ENCODE measurements at regions not wholly inside any gene's neighbourhood (a gene's known extent, or its start where the extent isn't known, plus 50 kb on each side); places are given as distances from the start of the nearest gene placed in this dataset.

DNA sequence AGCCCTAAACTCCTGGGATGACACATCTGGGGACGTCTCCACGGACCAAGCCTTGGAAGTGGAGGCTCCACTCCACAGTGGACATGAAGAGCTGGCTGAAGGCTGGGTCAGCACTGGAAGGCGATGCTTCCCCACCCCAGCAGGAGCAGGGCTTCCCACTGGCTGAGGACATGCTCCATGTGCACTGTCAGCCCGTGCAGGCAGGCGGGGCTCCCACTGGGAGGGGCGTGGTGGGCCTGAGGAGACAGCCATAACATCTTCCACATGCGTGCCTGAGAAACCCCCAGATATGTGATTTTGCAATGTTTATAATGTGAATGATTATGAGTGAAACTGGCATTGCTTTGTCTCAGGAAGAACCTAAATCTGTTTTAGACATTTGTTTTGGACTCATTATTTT lies 231.3 kb downstream of the KLF13 start:
- no peak for DNase-seq

DNA sequence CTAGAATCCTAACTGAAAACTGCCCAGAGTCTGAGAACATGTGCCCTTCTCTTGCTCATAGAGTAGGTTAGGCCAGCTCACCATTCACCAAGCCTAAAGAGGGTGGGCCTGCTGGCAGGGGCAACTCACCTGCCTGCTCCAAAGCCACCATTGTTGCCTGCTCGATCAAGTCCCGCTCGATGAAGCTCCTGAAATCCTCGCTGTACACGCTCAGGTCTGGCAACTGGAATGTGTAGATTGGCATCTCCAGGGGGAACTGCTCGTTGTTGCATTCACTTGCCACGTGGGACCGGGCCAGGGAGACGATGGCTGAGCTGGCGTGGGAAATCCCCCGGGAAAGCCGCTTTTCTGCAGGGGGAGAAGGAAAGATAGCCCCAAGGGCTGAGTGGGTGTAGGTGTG lies 232.2 kb downstream of the KLF13 start:
- no peak for DNase-seq

- DNase-seq: no peak
These were observed 233.2 kb downstream of the KLF13 start for GRCh38 chr15:31559786-31560185.

GRCh38 chr15:31560643-31561042 lies 234.0 kb downstream of the KLF13 start:
- DNase-seq: no peak

DNA sequence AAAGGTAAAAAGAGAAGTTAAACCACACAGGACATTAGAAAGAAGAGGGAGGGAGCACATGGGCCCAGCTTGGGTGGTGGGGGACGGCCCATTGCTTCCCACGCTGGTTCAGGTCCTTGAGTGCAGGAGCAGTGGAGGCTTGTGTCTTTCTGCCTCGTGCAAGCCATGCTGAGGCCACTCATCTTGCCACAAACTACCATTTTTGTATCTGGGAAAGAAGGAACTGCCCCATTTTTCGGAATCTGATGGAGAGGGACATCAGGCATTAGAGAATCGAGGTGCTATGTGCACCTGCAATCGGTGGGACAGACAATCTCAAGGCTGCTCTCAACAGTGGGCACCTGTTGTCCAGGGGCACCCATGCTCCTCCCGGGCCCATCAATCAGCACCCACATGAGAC lies 234.5 kb downstream of the KLF13 start:
- no peak for DNase-seq

DNA sequence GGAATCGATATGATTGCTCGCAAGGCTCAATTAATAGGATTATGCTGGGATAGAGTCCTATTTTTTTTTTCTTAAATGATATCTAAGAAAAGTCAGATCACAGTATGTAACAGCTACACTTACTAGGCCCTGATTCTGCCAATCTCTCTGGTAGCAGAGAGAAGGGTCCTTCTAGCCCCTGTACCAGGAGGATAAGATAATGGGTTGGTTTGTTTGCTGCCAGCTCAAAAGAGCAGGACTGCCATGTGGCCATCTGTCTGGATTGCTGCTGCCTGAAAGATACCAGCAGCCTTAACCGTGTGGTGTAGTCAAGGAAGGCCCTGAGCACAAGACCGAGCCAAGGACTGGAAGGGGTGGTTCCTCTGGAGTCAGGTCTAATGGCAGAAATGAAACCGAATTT lies 236.4 kb downstream of the KLF13 start:
- no peak for DNase-seq

DNA sequence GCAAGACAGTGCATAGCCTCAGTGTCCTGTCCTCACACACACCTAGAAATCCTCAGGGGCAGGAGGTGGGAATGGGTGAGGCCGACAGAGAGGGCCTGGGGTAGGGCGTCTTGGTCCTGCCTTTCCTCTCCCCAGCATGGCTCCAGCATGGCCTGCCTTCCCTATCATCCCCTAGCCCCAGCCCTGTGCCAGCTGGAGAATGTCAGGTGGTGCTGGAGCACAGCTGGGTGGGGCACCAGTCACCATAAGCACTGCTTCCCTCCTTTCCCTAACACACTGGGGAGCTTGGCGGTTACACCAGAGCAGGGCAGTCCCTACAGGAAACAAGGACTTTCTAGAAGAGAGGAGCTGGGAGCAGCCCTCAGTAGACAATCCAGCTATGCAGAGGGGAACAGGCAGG lies 236.8 kb downstream of the KLF13 start:
- DNase-seq: no peak

GRCh38 chr15:31567861-31568260 lies 241.2 kb downstream of the KLF13 start:
- DNase-seq: no peak

- no peak for DNase-seq
These were observed 243.2 kb downstream of the KLF13 start for GRCh38 chr15:31569836-31570235.

- DNase-seq: no peak
These were observed 244.0 kb downstream of the KLF13 start for GRCh38 chr15:31570591-31570990.

- no peak for DNase-seq
These were observed 245.0 kb downstream of the KLF13 start for GRCh38 chr15:31571676-31572075.

- no peak for DNase-seq
These were observed 247.1 kb downstream of the KLF13 start for GRCh38 chr15:31573759-31574158.

DNA sequence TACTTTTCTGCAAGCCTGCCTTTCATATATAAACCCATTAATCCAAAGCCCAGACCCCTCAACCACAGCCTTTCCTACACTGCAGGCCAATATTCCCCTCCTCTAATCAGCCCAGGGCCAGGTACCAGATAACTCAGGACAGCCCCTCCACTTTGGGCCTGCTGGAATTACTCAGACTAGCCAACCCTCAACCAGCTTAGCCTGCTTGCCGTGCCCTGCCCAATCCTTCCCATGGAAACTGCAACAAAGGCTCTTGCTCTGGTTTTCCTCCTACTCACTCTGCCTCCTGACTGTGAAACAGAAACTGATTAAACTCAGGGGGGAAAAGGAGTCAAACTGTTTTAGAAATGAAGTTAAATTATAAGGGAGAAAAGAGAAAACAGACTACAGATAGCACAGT lies 248.1 kb downstream of the KLF13 start:
- no peak for DNase-seq

GRCh38 chr15:31577108-31577507 lies 250.5 kb downstream of the KLF13 start:
- no peak for DNase-seq

DNA sequence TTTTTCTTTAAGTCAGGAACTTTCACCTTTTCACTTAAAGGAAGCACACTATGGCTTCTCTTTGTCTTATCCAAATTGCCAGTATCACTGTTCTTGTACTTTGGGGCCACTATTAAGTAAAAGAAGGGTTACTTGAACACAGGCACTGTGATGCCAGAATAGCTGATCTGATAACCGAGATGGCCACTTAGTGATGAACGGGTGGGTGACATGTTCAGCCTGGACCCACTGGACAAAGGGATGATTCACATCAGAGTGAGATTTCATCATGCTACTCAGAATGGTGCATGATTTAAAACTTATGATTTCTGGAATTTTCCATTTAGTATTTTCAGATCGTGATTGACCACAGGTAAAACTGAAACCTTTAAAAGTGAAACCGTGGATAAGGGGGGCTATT lies 252.6 kb downstream of the KLF13 start:
- DNase-seq: no peak

DNA sequence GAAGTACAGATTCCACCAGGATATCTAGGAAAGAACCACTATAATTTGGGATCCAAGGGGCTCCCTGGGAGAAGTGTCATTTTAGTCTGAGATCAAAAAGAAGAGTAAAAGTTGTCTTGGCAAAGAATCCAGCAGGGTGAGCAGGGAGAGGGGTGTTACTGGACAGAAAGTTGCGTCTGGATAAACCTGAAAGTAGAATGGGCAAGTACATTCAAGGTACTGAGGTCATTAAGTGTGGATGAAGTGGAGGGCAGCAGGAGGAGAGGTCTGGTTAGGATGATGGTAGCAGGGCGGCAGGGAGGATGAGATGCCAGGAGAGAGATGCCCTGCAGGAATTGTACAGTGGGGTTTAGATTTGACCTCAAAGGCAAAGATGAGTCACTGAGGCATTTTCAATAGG lies 253.3 kb downstream of the KLF13 start:
- no peak for DNase-seq

DNA sequence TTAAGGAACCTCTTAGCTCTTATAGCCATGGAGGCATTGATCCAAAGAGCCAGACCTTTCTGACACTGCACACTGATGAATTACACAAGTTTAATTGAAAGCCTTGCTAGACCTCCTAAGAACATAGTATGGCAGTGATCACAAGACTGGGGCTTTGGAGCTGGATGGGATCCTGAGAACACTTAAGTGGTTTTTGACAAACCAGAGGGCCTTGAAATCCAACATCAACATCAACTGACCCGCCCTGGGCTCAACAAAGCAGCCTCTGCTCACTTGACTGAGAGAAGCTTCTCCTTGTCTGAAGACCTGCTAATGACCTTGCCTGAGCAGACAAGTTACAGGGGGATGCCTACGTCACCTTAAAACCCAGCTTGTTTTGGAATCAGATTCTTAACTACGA lies 257.6 kb downstream of the KLF13 start:
- DNase-seq: no peak

DNA sequence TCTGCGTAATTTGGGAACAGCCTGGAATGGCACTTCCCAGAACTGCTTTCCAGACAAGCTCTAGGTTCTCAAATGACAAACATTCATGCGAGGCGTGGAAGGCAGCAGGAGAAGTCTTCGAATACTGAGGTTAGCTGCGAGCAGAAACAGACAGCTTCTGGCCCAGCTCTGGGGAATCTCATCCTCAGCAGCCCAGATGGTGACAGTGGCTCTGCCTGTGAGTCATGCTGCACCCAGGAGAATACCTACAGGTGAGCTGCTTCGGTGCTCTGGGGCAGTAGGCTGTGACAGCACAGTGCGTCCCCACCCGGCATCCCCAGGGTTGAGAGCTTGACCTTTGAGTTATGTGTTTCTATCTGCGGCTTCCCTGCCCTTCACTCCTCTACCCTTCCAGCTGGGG lies 258.6 kb downstream of the KLF13 start:
- DNase-seq: no peak

DNA sequence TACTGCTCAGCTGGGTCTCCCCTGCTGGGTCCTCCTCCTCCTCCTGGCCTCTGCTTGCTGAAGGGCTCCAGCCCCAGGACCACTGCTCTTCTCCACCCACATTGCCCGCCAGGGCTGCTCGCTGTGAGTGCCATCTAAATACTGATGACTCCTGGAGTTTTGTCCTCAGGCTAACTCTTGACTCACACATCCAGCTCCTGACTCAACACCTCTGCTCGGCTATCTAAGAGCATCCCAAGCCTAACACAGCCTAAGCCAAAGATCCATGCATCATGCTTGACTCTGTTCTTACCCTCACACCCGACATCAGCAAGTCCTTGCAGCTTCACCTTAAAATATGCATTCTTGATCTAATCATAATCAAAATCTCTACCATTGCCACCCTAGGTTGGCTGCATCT lies 260.2 kb downstream of the KLF13 start:
- DNase-seq: no peak

DNA sequence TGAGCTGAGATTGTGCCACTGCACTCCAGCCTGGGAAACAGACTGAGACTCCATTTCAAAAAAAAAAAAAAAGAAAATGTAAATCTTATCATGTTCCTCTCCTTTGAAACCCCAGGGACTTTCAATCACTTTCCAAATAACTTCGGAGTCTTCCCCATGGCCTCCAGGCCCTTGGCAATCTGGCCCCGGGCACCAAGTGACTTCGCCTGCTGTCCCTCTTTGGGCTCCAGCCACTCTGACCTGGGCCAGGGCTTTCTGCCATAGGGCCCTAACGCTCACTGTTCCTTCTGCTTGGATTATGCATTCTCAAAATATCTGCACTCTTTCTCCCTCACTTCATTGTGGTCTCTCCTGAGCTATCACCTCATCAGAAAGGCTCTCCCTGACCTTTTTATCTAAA lies 260.9 kb downstream of the KLF13 start:
- no peak for DNase-seq

DNA sequence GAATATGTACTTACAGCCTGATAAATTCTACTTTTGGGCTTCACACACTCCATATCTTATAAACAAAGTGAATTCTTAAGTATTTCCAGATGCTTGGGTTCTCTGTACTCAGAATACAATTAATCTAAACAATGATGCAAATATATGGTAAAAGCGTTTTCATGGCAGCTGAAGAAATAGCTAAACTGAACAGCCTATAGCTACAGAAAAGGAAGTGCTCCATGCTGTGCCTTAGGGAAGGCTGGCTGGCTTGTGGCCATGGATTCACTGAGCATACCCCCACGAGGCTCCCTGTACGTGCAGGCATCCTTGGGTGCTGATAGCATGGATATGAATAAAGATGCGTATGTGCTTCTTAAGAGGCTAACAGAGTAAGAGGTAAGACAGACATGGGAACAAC lies 264.0 kb downstream of the KLF13 start:
- DNase-seq: no peak

DNA sequence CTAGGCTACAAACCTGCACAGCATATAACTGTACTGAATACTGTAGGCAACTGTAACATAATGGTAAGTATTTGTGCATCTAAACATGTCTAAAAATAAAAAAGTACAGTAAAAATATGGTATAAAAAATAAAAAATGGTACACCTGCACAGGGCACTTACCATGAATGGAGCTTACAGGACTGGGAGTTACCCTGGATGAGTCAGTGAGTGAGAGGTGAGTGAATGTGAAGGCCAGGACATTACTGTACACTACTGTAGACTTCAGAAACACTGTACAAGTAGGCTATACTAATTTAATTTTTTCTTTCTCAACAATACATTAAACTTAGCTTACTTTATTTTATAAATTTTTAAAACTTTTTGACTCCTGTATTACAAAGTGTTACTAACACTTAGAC lies 265.3 kb downstream of the KLF13 start:
- no peak for DNase-seq

- DNase-seq: no peak
These were observed 270.8 kb downstream of the KLF13 start for GRCh38 chr15:31597466-31597865.

DNA sequence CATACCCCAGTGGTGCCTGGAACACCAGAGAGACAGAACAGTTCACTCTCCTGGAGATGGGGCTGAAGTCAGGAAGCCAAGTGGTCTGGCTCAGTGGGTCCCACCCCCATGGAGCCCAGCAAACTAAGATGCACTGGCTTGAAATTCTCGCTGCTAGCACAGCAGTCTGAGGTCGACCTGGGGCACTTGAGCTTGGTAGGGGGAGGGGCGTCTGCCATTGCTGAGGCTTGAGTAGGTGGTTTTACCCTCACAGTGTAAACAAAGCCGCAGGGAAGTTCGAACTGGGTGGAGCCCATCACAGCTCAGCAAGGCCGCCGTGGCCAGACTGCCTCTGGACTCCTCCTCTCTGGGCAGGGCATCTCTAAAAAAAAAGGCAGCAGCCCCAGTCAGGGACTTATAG lies 272.0 kb downstream of the KLF13 start:
- DNase-seq: no peak

DNA sequence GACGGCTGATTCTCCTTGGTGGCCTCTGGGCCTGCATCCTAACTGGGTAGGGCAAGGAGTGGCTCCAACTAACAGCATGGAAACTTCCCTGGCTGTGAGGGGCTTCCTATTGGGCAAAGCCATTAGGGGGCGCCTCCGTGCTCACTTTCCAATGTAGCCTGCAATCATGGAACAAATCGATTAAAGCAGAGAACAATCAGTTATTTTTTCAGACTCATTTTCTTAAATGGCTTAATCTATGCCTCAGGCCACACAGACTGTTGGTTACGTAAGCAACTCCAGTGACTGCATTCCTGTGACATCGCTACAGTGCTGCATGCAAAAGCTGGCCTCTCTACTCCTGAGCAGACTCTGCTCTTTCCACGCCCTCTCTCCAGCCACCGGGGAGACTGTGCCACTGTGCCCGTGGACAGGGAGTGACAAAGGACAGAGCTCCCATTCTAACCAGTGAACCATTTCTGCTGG lies 278.9 kb downstream of the KLF13 start:
- DNase-seq: no peak

DNA sequence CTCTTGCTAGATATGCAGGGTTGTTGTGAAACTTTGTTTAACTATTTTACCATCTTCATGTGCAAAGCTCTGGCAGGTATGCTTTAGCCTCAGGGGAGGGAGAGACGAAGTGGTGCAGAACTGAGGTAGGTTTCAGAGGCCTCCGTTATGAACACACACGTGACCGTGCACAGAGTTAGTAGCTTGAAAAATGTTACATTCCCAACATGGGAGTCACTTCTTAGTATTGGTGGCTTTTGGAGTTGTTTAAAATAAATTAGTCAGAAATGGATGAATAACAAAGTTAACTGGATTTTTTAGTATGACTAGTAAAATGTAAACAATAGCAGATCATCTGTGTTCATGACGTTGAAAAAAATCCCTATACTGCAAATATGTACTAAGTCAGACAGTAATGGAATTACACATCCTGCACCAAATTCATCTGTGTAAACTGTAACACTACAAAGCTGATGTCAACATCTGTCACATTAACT lies 279.6 kb downstream of the KLF13 start:
- DNase-seq: no peak
